ENCODE measurements at regions not wholly inside any gene's neighbourhood (a gene's known extent, or its start where the extent isn't known, plus 50 kb on each side); places are given as distances from the start of the nearest gene placed in this dataset.

DNA sequence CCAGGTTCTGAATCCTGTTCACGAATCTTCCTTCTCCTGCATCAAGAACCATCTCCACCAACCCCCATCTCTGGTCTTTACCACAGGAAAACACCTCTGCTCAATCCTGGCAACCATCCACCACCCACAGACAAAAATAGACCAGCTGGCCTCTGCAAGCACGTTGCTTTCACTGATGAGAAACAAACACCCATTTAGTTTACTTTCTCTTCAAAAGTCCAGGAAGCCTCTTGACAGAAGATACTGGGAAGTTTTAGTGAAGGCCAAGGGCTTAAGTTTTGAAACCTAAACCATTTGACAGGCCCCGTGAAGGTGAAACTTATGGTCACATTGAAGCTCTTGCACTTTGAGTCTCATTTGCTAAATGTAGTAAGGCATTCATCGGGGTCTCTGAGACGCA lies 122.6 kb upstream of the PPP2R5A start:
- no peak overlapping the region for H2BK15ac ChIP-seq (ENCODE audit: low read length)
- H3K36me3 ChIP-seq (replicated peaks in 1 of 2; ENCODE audit: control insufficient read depth in 2 of 2, insufficient read depth in 2 of 2, low read length in 2 of 2), result peaks cover 0 to 4% of the 10 kb centered on the region in 2 donors
- no peak overlapping the region for H2AK5ac ChIP-seq (ENCODE audit: low read depth, low read length)
- WGBS, 2 donors (ENCODE audit: extremely low coverage in 2 of 2, insufficient read length in 2 of 2, insufficient replicate concordance in 1 of 2), result no CpG with 5 or more reads among the region's 5 CpGs
- no peak for DNase-seq (ENCODE audit: low spot score)
- peaks cover 0 to 2% of the 10 kb centered on the region in 2 donors for H3K4me1 ChIP-seq (ENCODE audit: control insufficient read depth in 2 of 2, insufficient read depth in 1 of 2, low read depth in 1 of 2, low read length in 2 of 2)
- H2BK5ac ChIP-seq (ENCODE audit: low read length), result no peak overlapping the region
- H3K23ac ChIP-seq (ENCODE audit: low read depth, low read length, poor library complexity), result no peak overlapping the region
- H2BK12ac ChIP-seq (ENCODE audit: low read length), result no peak overlapping the region
- H3K4me3 ChIP-seq (ENCODE audit: low read length in 2 of 2), result no peak overlapping the region
- no peak overlapping the region for H3K4me2 ChIP-seq (ENCODE audit: insufficient read depth, low read length, poor library complexity, severe bottlenecking)
- H3K9me3 ChIP-seq (replicated peaks in 1 of 2; ENCODE audit: control insufficient read depth in 2 of 2, insufficient read depth in 1 of 2, low read depth in 1 of 2, low read length in 2 of 2), result no peaks in the 10 kb centered on the region
- H2BK120ac ChIP-seq (ENCODE audit: low read depth, low read length), result no peak overlapping the region
- H4K91ac ChIP-seq (ENCODE audit: low read depth, low read length, poor library complexity), result no peak overlapping the region
- no peak overlapping the region for H3K9ac ChIP-seq (ENCODE audit: low read depth, low read length, poor library complexity)
- H3K27ac ChIP-seq (replicated peaks; ENCODE audit: low read length), result no peak overlapping the region
- H3K18ac ChIP-seq (ENCODE audit: low read length), result no peak overlapping the region
- no peak overlapping the region for H2AFZ ChIP-seq (ENCODE audit: low read length)
- H3K4ac ChIP-seq (ENCODE audit: low read length), result no peak overlapping the region
- H3K79me1 ChIP-seq (ENCODE audit: low read depth, low read length), result no peaks in the 10 kb centered on the region
- H3K27me3 ChIP-seq (ENCODE audit: control insufficient read depth in 3 of 3, insufficient read depth in 3 of 3, low read depth in 1 of 3, low read length in 3 of 3), result peaks cover 0 to 2% (median 0%) of the 10 kb centered on the region in 3 experiments
- no peak overlapping the region for H3K14ac ChIP-seq (ENCODE audit: low read length)
- H4K8ac ChIP-seq (ENCODE audit: low read depth, low read length), result no peak overlapping the region

DNA sequence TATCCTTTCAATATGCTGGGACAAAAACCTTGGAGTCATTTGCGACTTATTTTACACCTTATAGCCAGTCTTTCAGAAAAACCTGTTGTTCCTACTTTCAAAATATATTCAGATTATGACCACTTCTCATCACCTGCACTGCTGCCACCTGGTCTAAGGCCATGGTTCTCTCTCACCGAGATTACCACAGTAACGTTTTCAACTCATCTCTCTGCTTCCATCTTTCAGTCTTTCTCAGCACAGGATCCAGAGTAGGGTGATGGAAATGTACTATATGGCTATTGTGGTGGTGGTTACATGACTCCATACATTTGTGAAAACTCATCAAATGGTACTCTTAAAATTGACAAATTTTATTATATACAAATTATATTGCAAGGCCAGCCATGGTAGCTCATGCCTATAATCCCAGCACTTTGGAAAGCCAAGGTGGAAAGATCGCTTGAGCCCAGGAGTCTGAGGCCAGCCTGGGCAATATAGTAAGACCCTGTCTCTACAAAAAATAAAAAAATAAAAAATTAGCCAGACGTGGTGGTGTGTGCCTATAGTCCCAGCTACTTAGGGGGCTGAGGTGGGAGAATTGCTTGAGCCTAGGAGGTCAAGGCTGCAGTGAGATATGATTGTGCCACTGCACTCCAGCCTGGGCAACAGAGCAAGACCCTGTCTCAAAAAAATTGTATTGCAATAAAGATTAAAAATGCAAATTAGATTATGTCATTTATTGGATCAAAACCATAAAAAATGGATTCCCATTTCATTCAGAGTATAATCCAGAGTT lies 120.9 kb upstream of the PPP2R5A start:
- Histone ChIP-seq H3K27ac (replicated peaks; ENCODE audit: low read length) (no peak overlapping the region), H3K23ac (ENCODE audit: low read depth, low read length, poor library complexity) (no peak overlapping the region), H3K27me3 (ENCODE audit: control insufficient read depth in 3 of 3, insufficient read depth in 3 of 3, low read depth in 1 of 3, low read length in 3 of 3) (peaks cover 0 to 1% (median 0%) of the 10 kb centered on the region in 3 experiments), H2AK5ac (ENCODE audit: low read depth, low read length) (no peak overlapping the region), H4K8ac (ENCODE audit: low read depth, low read length) (no peak overlapping the region), H3K79me1 (ENCODE audit: low read depth, low read length) (no peaks in the 10 kb centered on the region), H3K14ac (ENCODE audit: low read length) (no peak overlapping the region), H4K91ac (ENCODE audit: low read depth, low read length, poor library complexity) (no peak overlapping the region), H2AFZ (ENCODE audit: low read length) (no peak overlapping the region), H3K4me1 (ENCODE audit: control insufficient read depth in 2 of 2, insufficient read depth in 1 of 2, low read depth in 1 of 2, low read length in 2 of 2) (peaks cover 0 to under 1% of the 10 kb centered on the region in 2 donors), H3K4me3 (ENCODE audit: low read length in 2 of 2) (no peak overlapping the region), H3K4me2 (ENCODE audit: insufficient read depth, low read length, poor library complexity, severe bottlenecking) (no peak overlapping the region), H3K9me3 (replicated peaks in 1 of 2; ENCODE audit: control insufficient read depth in 2 of 2, insufficient read depth in 1 of 2, low read depth in 1 of 2, low read length in 2 of 2) (no peaks in the 10 kb centered on the region), H2BK12ac (ENCODE audit: low read length) (no peak overlapping the region), H3K36me3 (replicated peaks in 1 of 2; ENCODE audit: control insufficient read depth in 2 of 2, insufficient read depth in 2 of 2, low read length in 2 of 2) (peaks cover 0 to 2% of the 10 kb centered on the region in 2 donors), H3K18ac (ENCODE audit: low read length) (no peak overlapping the region), H3K9ac (ENCODE audit: low read depth, low read length, poor library complexity) (no peak overlapping the region), H2BK120ac (ENCODE audit: low read depth, low read length) (no peak overlapping the region), H2BK15ac (ENCODE audit: low read length) (no peak overlapping the region), H3K4ac (ENCODE audit: low read length) (no peak overlapping the region), H2BK5ac (ENCODE audit: low read length) (no peak overlapping the region)
- WGBS, 2 donors (ENCODE audit: extremely low coverage in 2 of 2, insufficient read length in 2 of 2, insufficient replicate concordance in 1 of 2), result no CpG with 5 or more reads among the region's 5 CpGs
- DNase-seq (ENCODE audit: low spot score), result no peak

DNA sequence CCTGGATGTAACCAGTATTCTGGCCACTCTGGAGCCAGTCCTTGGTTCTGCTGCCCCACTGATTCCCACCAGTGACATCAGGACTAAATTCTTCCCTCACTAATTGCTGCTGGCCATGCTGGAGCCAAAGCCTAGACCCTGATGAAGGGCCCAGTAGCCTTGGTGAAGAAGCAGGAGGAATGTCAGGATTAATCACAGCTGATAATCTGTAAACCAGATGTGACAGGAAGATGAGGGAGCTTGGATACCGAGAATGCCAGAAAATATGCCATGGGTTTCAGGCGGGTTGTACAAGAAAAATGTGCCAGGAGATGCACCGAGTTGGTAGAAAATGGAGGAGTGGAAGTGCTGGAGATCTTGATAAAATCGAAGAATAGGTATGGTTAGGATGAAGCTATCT lies 119.0 kb upstream of the PPP2R5A start:
- Histone ChIP-seq H2BK15ac (ENCODE audit: low read length) (no peak overlapping the region), H3K23ac (ENCODE audit: low read depth, low read length, poor library complexity) (no peak overlapping the region), H3K36me3 (replicated peaks in 1 of 2; ENCODE audit: control insufficient read depth in 2 of 2, insufficient read depth in 2 of 2, low read length in 2 of 2) (no peaks in the 10 kb centered on the region), H3K9ac (ENCODE audit: low read depth, low read length, poor library complexity) (no peak overlapping the region), H3K9me3 (replicated peaks in 1 of 2; ENCODE audit: control insufficient read depth in 2 of 2, insufficient read depth in 1 of 2, low read depth in 1 of 2, low read length in 2 of 2) (no peaks in the 10 kb centered on the region), H2AK5ac (ENCODE audit: low read depth, low read length) (no peak overlapping the region), H2BK120ac (ENCODE audit: low read depth, low read length) (no peak overlapping the region), H3K27me3 (ENCODE audit: control insufficient read depth in 3 of 3, insufficient read depth in 3 of 3, low read depth in 1 of 3, low read length in 3 of 3) (no peaks in the 10 kb centered on the region), H3K18ac (ENCODE audit: low read length) (no peak overlapping the region), H3K4ac (ENCODE audit: low read length) (no peak overlapping the region), H2BK12ac (ENCODE audit: low read length) (no peak overlapping the region), H4K8ac (ENCODE audit: low read depth, low read length) (no peak overlapping the region), H3K14ac (ENCODE audit: low read length) (no peak overlapping the region), H2AFZ (ENCODE audit: low read length) (no peak overlapping the region), H3K27ac (replicated peaks; ENCODE audit: low read length) (no peak overlapping the region), H2BK5ac (ENCODE audit: low read length) (no peak overlapping the region), H3K79me1 (ENCODE audit: low read depth, low read length) (no peaks in the 10 kb centered on the region), H4K91ac (ENCODE audit: low read depth, low read length, poor library complexity) (no peak overlapping the region), H3K4me3 (ENCODE audit: low read length in 2 of 2) (no peak overlapping the region), H3K4me2 (ENCODE audit: insufficient read depth, low read length, poor library complexity, severe bottlenecking) (no peak overlapping the region), H3K4me1 (ENCODE audit: control insufficient read depth in 2 of 2, insufficient read depth in 1 of 2, low read depth in 1 of 2, low read length in 2 of 2) (no peaks in the 10 kb centered on the region)
- no peak for DNase-seq (ENCODE audit: low spot score)
- WGBS, 2 donors (ENCODE audit: extremely low coverage in 2 of 2, insufficient read length in 2 of 2, insufficient replicate concordance in 1 of 2), result no CpG with 5 or more reads among the region's 4 CpGs

DNA sequence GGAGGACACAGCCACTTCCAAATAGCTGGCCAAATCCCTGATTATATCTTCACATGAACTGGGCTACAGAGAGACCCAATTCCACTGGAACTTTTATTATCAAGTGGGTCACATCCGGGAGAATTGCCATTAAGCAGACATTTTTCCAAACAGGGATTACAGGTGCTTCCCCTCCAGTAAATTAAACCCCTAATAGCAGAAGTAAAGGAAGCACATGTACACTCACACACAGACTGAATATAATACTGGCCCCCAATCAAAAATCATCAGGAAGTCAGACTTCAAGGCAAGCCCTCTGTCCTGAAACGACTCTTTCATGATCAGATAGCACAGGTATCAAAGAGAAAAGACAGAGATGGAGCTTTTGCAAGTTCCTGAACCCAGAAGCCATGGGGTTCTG lies 118.6 kb upstream of the PPP2R5A start:
- H2BK5ac ChIP-seq (ENCODE audit: low read length), result no peak overlapping the region
- H4K91ac ChIP-seq (ENCODE audit: low read depth, low read length, poor library complexity), result no peak overlapping the region
- H3K27ac ChIP-seq (replicated peaks; ENCODE audit: low read length), result no peak overlapping the region
- no peak overlapping the region for H3K4me2 ChIP-seq (ENCODE audit: insufficient read depth, low read length, poor library complexity, severe bottlenecking)
- no peaks in the 10 kb centered on the region for H3K79me1 ChIP-seq (ENCODE audit: low read depth, low read length)
- H3K36me3 ChIP-seq (replicated peaks in 1 of 2; ENCODE audit: control insufficient read depth in 2 of 2, insufficient read depth in 2 of 2, low read length in 2 of 2), result no peaks in the 10 kb centered on the region
- no peak overlapping the region for H2AFZ ChIP-seq (ENCODE audit: low read length)
- WGBS, 2 donors (ENCODE audit: extremely low coverage in 2 of 2, insufficient read length in 2 of 2, insufficient replicate concordance in 1 of 2), result no CpG with 5 or more reads among the region's 2 CpGs
- H3K18ac ChIP-seq (ENCODE audit: low read length), result no peak overlapping the region
- H3K9ac ChIP-seq (ENCODE audit: low read depth, low read length, poor library complexity), result no peak overlapping the region
- H2BK15ac ChIP-seq (ENCODE audit: low read length), result no peak overlapping the region
- DNase-seq (ENCODE audit: low spot score), result no peak
- no peak overlapping the region for H2BK12ac ChIP-seq (ENCODE audit: low read length)
- H3K4me1 ChIP-seq (ENCODE audit: control insufficient read depth in 2 of 2, insufficient read depth in 1 of 2, low read depth in 1 of 2, low read length in 2 of 2), result no peaks in the 10 kb centered on the region
- H3K4me3 ChIP-seq (ENCODE audit: low read length in 2 of 2), result no peak overlapping the region
- H3K4ac ChIP-seq (ENCODE audit: low read length), result no peak overlapping the region
- no peak overlapping the region for H3K14ac ChIP-seq (ENCODE audit: low read length)
- H3K23ac ChIP-seq (ENCODE audit: low read depth, low read length, poor library complexity), result no peak overlapping the region
- no peak overlapping the region for H2BK120ac ChIP-seq (ENCODE audit: low read depth, low read length)
- no peak overlapping the region for H2AK5ac ChIP-seq (ENCODE audit: low read depth, low read length)
- no peaks in the 10 kb centered on the region for H3K27me3 ChIP-seq (ENCODE audit: control insufficient read depth in 3 of 3, insufficient read depth in 3 of 3, low read depth in 1 of 3, low read length in 3 of 3)
- H4K8ac ChIP-seq (ENCODE audit: low read depth, low read length), result no peak overlapping the region
- no peaks in the 10 kb centered on the region for H3K9me3 ChIP-seq (replicated peaks in 1 of 2; ENCODE audit: control insufficient read depth in 2 of 2, insufficient read depth in 1 of 2, low read depth in 1 of 2, low read length in 2 of 2)

All from neuronal stem cell (in vitro differentiated cells).